Adrenal gland (tissue), 9 donors: ENCODE measurements at regions not wholly inside any gene's neighbourhood (a gene's known extent, or its start where the extent isn't known, plus 50 kb on each side); places are given as distances from the start of the nearest gene placed in this dataset.

ENCODE experiments used
- DNase-seq, 7 donors: peaks; one replicate each; pipeline ENCODE4 v3.0.0-alpha.2; 2019 to 2020
- H3K27ac ChIP-seq, 5 donors: fragments of 200-600 bp; sonication (generic) in 4 of 5; 1 replicate in 3 of 5; 2 replicates in 2 of 5; pipeline versions ENCODE4 v1.5.1 to v1.8.0; 2016 to 2020; ENCODE audit warnings: mild to moderate bottlenecking in 1 of 5
- H3K27me3 ChIP-seq: fragments of 200-600 bp; 2 replicates; pipeline ENCODE4 v1.8.0; 2021
- H3K36me3 ChIP-seq, 2 donors: fragments of 200-600 bp; replicated peaks in 1 of 2; 1 replicate in 1 of 2; 2 replicates in 1 of 2; pipeline versions ENCODE4 v1.5.1 to v1.8.0; 2018 to 2022
- H3K4me1 ChIP-seq, 2 donors: fragments of 200-600 bp; replicated peaks in 1 of 2; 1 replicate in 1 of 2; 2 replicates in 1 of 2; pipeline versions ENCODE4 v1.5.1 to v1.8.0; 2018 to 2021
- H3K4me3 ChIP-seq, 4 donors: fragments of 200-600 bp; sonication (generic) in 3 of 4; one replicate each; pipeline ENCODE4 v1.5.1; 2016 to 2018
- H3K9me3 ChIP-seq, 3 donors: fragments of 200-600 bp; sonication (generic) in 1 of 3; replicated peaks in 1 of 3; 1 replicate in 2 of 3; 2 replicates in 1 of 3; pipeline versions ENCODE4 v1.5.1 to v1.8.0; 2016 to 2021
- POLR2A ChIP-seq, 2 donors: fragments of 450-650 bp; IDR thresholded peaks; one replicate each; pipeline ENCODE4 v1.6.1; 2017; ENCODE audit warnings: antibody characterized with exemption in 2 of 2, mild to moderate bottlenecking in 2 of 2, moderate library complexity in 1 of 2
- WGBS, 4 donors: extraction: QIAGEN DNeasy Blood & Tissue Kit in 2 of 4; methylation state at CpG; one replicate each; pipeline versions ENCODE4 v1.1.5 to v1.1.7; 2013 to 2017; 5-methylcytosine and 5-hydroxymethylcytosine counted together
- intact Hi-C, 2 donors: fragments of 100-400 bp; cut with DNase I; formaldehyde crosslinking; loops; one replicate each; pipeline versions ENCODE4 v1.14.1 to v1.15.0; 2022 to 2023
- TF ChIP-seq, protein P1 (sequence below), 6 experiments: fragments of 450-650 bp in 4 of 6; fragments of 200-600 bp in 2 of 6; sonication (generic) in 1 of 6; IDR thresholded peaks; 1 replicate in 5 of 6; 2 replicates in 1 of 6; pipeline versions ENCODE4 v1.5.1 to v1.8.0; 2016 to 2021; ENCODE audit warnings: antibody characterized with exemption in 6 of 6, mild to moderate bottlenecking in 2 of 6, moderate library complexity in 1 of 6
- donor health status: healthy with polysubstance abuse.
- donor health status: Bipolar disorder and iron deficiency.
- donor health status: DM: yes; HTN: yes; CAD: no.
- donor health status: DM: no; HTN: no; CAD: no.
- donor health status: DM: no; HTN: no; CAD: no.

DNA sequence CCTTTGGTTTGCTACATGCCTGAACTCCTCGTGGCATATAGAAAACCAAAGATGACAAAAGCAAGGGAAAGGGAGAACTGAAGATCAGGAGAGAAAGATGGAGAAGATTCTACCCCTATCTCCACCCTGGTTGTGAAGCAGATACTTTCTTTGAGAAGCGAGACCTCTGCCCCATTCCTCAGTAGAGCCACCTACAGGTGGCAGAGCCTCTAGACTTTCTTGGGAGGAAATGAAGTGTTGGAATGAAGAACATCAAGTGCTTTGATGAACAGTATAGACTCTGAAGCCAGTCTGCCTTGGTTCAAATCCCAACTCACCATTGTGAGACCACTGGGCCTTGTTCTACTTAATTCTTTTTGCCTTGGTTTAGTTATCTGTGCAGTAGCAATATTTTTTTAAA, 348.8 kb upstream of the ETAA1 start:
- TF ChIP-seq, protein P1, sequence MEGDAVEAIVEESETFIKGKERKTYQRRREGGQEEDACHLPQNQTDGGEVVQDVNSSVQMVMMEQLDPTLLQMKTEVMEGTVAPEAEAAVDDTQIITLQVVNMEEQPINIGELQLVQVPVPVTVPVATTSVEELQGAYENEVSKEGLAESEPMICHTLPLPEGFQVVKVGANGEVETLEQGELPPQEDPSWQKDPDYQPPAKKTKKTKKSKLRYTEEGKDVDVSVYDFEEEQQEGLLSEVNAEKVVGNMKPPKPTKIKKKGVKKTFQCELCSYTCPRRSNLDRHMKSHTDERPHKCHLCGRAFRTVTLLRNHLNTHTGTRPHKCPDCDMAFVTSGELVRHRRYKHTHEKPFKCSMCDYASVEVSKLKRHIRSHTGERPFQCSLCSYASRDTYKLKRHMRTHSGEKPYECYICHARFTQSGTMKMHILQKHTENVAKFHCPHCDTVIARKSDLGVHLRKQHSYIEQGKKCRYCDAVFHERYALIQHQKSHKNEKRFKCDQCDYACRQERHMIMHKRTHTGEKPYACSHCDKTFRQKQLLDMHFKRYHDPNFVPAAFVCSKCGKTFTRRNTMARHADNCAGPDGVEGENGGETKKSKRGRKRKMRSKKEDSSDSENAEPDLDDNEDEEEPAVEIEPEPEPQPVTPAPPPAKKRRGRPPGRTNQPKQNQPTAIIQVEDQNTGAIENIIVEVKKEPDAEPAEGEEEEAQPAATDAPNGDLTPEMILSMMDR (IDR thresholded peaks at IDR 0.05) = no peak
- no peak for TF ChIP-seq POLR2A (IDR thresholded peaks at IDR 0.05)
- intact Hi-C loops = no loop called here
- Histone ChIP-seq H3K4me3 (no peak overlapping the region), H3K27ac (no peak overlapping the region), H3K9me3 (no peaks in the 10 kb centered on the region), H3K4me1 (no peaks in the 10 kb centered on the region), H3K27me3 (no peaks in the 10 kb centered on the region), H3K36me3 (no peaks in the 10 kb centered on the region)
- 85 to 94% (median 90%) methylated on average over 2 of the region's 2 CpGs for WGBS, 4 donors
- DNase-seq = no peak

DNA sequence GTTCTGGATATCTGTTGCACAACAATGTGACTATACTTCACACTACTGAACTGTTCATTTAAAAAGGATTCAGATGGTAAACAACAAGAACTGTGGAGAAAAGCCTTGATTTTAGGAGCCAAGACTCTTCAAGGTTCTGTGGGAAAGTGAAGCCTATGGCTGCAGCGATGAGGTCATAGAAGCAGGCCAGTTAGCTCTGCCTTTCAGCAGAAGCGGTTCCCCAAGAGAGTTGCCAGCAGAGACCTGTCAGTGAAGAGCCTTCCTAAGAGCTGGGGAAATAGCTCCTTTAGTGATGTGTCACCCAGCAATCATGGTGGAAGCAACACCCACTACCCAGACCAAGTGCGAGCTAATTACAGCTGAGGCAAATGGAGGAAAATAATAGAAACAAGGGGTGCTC, 346.5 kb upstream of the ETAA1 start:
- no peak overlapping the region for H3K27ac ChIP-seq
- TF ChIP-seq, protein P1 (IDR thresholded peaks at IDR 0.05) = no peak
- TF ChIP-seq POLR2A (IDR thresholded peaks at IDR 0.05) = no peak
- DNase-seq = peak in 1 of 7 donors; percentile 25
- H3K4me3 ChIP-seq = no peak overlapping the region
- no peaks in the 10 kb centered on the region for H3K36me3 ChIP-seq
- no peaks in the 10 kb centered on the region for H3K27me3 ChIP-seq
- no peaks in the 10 kb centered on the region for H3K9me3 ChIP-seq
- 70 to 94% (median 94%) methylated on average over 3 of the region's 3 CpGs for WGBS, 4 donors
- intact Hi-C loops = no loop called here
- H3K4me1 ChIP-seq = peaks cover 0 to 15% of the 10 kb centered on the region in 2 donors

- intact Hi-C loops = no loop called here
- H3K9me3 ChIP-seq = no peaks in the 10 kb centered on the region
- peaks cover 6 to 43% of the 10 kb centered on the region in 2 donors for H3K4me1 ChIP-seq
- TF ChIP-seq POLR2A (IDR thresholded peaks at IDR 0.05) = no peak
- TF ChIP-seq, protein P1 (IDR thresholded peaks at IDR 0.05) = no peak
- peak; percentile 76 to 91 (median 88) for DNase-seq
- H3K4me3 ChIP-seq = no peak overlapping the region
- H3K36me3 ChIP-seq = no peaks in the 10 kb centered on the region
- H3K27me3 ChIP-seq = no peaks in the 10 kb centered on the region
- WGBS, 4 donors = 28 to 38% (median 31%) methylated on average over 3 of the region's 3 CpGs
- H3K27ac ChIP-seq = peak overlapping the region in 4 of 5 donors; percentile 51 to 78 (median 57)
These were observed 342.4 kb upstream of the ETAA1 start for GRCh38 chr2:67054728-67055127.

GRCh38 chr2:67055387-67056304, 341.5 kb upstream of the ETAA1 start:
- Histone ChIP-seq H3K9me3 (no peaks in the 10 kb centered on the region), H3K4me3 (no peak overlapping the region), H3K27me3 (no peaks in the 10 kb centered on the region), H3K36me3 (no peaks in the 10 kb centered on the region), H3K4me1 (peaks cover 6 to 43% of the 10 kb centered on the region in 2 donors), H3K27ac (peak overlapping the region in 4 of 5 donors; percentile 51 to 78 (median 57))
- no peak for DNase-seq
- 60 to 69% (median 65%) methylated on average over 4 of the region's 4 CpGs for WGBS, 4 donors
- intact Hi-C loops = no loop called here
- TF ChIP-seq POLR2A (IDR thresholded peaks at IDR 0.05) = no peak
- TF ChIP-seq, protein P1 (IDR thresholded peaks at IDR 0.05) = no peak
